ENCODE measurements at regions not wholly inside any gene's neighbourhood (a gene's known extent, or its start where the extent isn't known, plus 50 kb on each side); places are given as distances from the start of the nearest gene placed in this dataset.

- DNase-seq: no peak
Measured at GRCh38 chr20:19807946-19808330, 49.9 kb downstream of the RIN2 start.

- no peak for DNase-seq
Measured at GRCh38 chr20:19808498-19808897, 50.4 kb downstream of the RIN2 start.

GRCh38 chr20:19809505-19809904 is 51.4 kb downstream of the RIN2 start:
- no peak for DNase-seq

GRCh38 chr20:19811231-19811630 is 53.2 kb downstream of the RIN2 start:
- no peak for DNase-seq

GRCh38 chr20:19812056-19812455 is 54.0 kb downstream of the RIN2 start:
- no peak for DNase-seq

GRCh38 chr20:19812696-19813095 is 54.6 kb downstream of the RIN2 start:
- no peak for DNase-seq

- peak in 1 of 2 donors; percentile 14 for DNase-seq
Measured at GRCh38 chr20:19813846-19814640, 56.0 kb downstream of the RIN2 start.

GRCh38 chr20:19815553-19815991 is 57.5 kb downstream of the RIN2 start:
- DNase-seq: no peak

GRCh38 chr20:19816386-19816785 is 58.3 kb downstream of the RIN2 start:
- DNase-seq: no peak

GRCh38 chr20:19817017-19817416 is 59.0 kb downstream of the RIN2 start:
- DNase-seq: no peak

GRCh38 chr20:19819149-19819548 is 61.1 kb downstream of the RIN2 start:
- no peak for DNase-seq

GRCh38 chr20:19820555-19821211 is 62.6 kb downstream of the RIN2 start:
- no peak for DNase-seq

- no peak for DNase-seq
Measured at GRCh38 chr20:19821606-19822005, 63.5 kb downstream of the RIN2 start.

- no peak for DNase-seq
Measured at GRCh38 chr20:19823216-19823615, 65.2 kb downstream of the RIN2 start.

GRCh38 chr20:19823971-19824370 is 65.9 kb downstream of the RIN2 start:
- DNase-seq: no peak

GRCh38 chr20:19824861-19825260 is 66.8 kb downstream of the RIN2 start:
- DNase-seq: no peak

- no peak for DNase-seq
Measured at GRCh38 chr20:19826179-19826914, 68.3 kb downstream of the RIN2 start.

- DNase-seq: no peak
Measured at GRCh38 chr20:19827818-19828217, 69.8 kb downstream of the RIN2 start.

- no peak for DNase-seq
Measured at GRCh38 chr20:19828232-19828631, 70.2 kb downstream of the RIN2 start.

- DNase-seq: no peak
Measured at GRCh38 chr20:19830211-19830785, 72.2 kb downstream of the RIN2 start.

- DNase-seq: no peak
Measured at GRCh38 chr20:19832875-19833274, 74.8 kb downstream of the RIN2 start.

- DNase-seq: no peak
Measured at GRCh38 chr20:19833395-19833794, 75.3 kb downstream of the RIN2 start.

GRCh38 chr20:19834287-19834686 is 76.2 kb downstream of the RIN2 start:
- DNase-seq: no peak
